AG04450 (cell line): ENCODE measurements at regions not wholly inside any gene's neighbourhood (a gene's known extent, or its start where the extent isn't known, plus 50 kb on each side); places are given as distances from the start of the nearest gene placed in this dataset.

Experiments used
- CTCF ChIA-PET: fragments of 300-600, 350-600 bp; formaldehyde crosslinking; extraction: SDS; loops from one replicate; lab custom pipeline; 2022; ENCODE audit warnings: antibody characterized with exemption, inconsistent platforms; lab: Charles Lee
- POLR2A ChIA-PET: fragments of 350-600 bp; formaldehyde crosslinking; extraction: SDS; loops from one replicate; lab custom pipeline; 2021; ENCODE audit warnings: antibody characterized with exemption, inconsistent platforms; lab: Yijun Ruan, JAX
- DNase-seq: peaks from one replicate; pipeline ENCODE4 v3.0.0-alpha.2; 2011; ENCODE audit warnings: low read depth, low spot score
- H3K27ac ChIP-seq: one replicate; pipeline ENCODE4 v1.5.1; 2012; ENCODE audit warnings: low read depth, low read length, control low read depth
- H3K27me3 ChIP-seq: one replicate; pipeline ENCODE4 v1.6.0; 2012; ENCODE audit warnings: low read length; ENCODE audit not compliant: control insufficient read depth, insufficient read depth
- H3K4me3 ChIP-seq: 2 replicates; pipeline ENCODE4 v1.5.1; 2011; ENCODE audit warnings: mild to moderate bottlenecking, low read depth, low read length, control low read depth
- H3K9me3 ChIP-seq: 2 replicates; pipeline ENCODE4 v1.5.1; 2012; ENCODE audit warnings: low read length; ENCODE audit not compliant: control insufficient read depth, insufficient read depth
- TF ChIP-seq, protein P1 (sequence below): IDR thresholded peaks from 2 replicates; pipeline ENCODE4 v1.5.1; 2011; ENCODE audit warnings: low read depth, low read length, control low read depth, inconsistent platforms

DNA sequence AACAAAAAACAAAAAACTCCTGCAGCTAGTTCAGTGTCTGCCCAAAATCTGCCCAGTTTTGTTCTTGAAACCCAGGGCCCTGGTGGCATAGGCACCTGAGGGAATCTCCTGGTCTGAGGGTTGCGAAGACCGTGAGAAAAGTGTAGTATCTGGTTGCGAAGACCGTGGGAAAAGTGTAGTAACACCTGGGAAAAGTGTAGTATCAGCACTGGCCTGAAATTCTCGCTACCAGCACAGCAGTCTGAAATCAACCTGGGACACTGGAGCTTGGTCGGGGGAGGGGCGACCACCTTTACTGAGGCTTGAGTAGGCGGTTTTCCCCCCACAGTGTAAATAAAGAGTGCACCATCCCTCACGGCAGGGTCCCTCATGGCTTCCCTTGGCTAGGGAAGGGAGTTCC is 82.5 kb upstream of the SP4 start:
- Histone ChIP-seq H3K27me3 (no peaks in the 10 kb centered on the region), H3K9me3 (no peaks in the 10 kb centered on the region), H3K4me3 (no peak overlapping the region), H3K27ac (no peak overlapping the region)
- DNase-seq = no peak
- ChIA-PET POLR2A (no interaction called here), CTCF (interaction anchor here (0.6 kb wide), 1 partner anchor 39 kb away, joined by 3 read pairs; no protein-coding TSS in a partner anchor)
- TF ChIP-seq, protein P1, sequence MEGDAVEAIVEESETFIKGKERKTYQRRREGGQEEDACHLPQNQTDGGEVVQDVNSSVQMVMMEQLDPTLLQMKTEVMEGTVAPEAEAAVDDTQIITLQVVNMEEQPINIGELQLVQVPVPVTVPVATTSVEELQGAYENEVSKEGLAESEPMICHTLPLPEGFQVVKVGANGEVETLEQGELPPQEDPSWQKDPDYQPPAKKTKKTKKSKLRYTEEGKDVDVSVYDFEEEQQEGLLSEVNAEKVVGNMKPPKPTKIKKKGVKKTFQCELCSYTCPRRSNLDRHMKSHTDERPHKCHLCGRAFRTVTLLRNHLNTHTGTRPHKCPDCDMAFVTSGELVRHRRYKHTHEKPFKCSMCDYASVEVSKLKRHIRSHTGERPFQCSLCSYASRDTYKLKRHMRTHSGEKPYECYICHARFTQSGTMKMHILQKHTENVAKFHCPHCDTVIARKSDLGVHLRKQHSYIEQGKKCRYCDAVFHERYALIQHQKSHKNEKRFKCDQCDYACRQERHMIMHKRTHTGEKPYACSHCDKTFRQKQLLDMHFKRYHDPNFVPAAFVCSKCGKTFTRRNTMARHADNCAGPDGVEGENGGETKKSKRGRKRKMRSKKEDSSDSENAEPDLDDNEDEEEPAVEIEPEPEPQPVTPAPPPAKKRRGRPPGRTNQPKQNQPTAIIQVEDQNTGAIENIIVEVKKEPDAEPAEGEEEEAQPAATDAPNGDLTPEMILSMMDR = no peak

DNA sequence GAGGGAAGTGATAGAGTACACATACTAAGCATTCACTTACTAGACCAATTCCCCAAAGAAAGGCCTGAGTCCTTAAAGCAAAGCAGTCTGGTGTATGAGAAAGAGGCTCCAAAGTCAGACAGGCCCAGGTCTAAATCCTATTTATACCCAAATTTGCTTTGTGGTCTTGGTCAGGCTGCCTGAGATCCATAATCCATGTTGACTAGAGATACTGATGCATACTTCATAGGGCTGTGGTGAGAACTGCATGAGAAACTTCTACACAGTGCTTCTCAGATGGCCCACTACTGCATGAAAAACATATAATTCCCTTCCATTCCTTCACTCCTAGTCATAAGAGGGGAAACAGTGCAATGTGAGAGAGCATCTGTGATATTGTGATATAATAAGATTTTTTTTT is 81.6 kb upstream of the SP4 start:
- ChIA-PET POLR2A (no interaction called here), CTCF (no interaction called here)
- no peak overlapping the region for H3K27ac ChIP-seq
- no peak overlapping the region for H3K4me3 ChIP-seq
- H3K9me3 ChIP-seq = no peaks in the 10 kb centered on the region
- DNase-seq = no peak
- no peaks in the 10 kb centered on the region for H3K27me3 ChIP-seq
- TF ChIP-seq, protein P1 = no peak

DNA sequence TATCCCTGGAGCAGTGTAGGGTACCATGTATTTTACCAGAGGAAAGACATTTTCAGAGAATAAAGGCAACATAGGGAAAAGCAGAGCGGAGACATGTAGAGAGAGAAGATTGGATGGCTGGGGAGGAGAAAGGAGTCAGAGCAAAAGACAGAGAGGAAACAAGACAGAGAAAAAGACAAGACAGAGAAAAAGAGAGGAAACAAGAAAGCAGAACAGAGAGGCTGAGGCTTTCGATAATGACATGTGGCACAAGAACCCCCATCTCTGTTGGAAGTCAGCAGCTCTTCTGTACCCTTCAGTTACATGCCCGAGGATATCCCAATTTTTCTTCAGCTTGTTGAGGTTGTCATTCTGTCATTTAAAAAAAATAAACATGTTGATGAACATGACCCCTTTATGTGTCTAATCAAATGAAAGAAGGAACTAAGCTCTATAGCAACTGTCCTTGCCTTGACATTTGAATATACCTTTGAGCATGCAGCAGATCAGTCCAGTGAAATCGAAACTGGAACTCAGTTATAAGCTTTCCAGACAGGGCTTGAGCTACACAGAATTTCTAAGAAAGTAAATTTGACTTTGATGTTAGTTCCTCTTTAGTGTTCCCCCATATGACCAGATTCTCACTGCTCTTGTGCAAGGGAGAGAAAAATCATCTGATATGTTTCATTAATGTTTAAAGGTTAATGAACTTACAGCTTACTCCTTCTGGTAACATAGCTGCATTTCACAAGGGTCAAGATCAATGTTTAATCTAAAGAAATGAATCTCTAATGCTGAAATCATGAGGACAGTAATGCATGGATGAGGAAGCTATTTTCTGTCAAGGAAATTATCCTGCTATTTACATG is 75.1 kb upstream of the SP4 start:
- Histone ChIP-seq H3K27ac (no peak overlapping the region), H3K9me3 (no peaks in the 10 kb centered on the region), H3K27me3 (no peaks in the 10 kb centered on the region), H3K4me3 (no peak overlapping the region)
- CTCF ChIA-PET = no interaction called here
- POLR2A ChIA-PET = no interaction called here
- DNase-seq = no peak
- TF ChIP-seq, protein P1 = no peak

DNA sequence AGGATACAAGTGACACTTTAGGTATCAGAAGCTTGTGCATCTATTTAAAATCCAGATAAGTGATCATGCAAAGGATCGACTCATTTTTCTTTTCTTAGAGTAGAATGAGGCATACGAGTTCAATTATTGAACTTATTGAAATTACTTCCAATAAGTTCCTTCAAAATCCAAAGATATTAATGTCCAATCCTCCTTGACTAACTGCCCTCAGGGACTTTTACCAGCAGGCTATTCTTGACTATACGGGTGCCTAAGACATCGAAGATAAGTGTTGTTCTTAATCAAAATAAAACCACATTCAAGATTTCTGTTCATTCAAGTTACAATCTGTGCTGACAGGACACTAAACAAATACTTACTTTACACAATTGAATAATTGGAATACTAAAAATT is 74.5 kb upstream of the SP4 start:
- no peak for DNase-seq
- Histone ChIP-seq H3K27me3 (no peaks in the 10 kb centered on the region), H3K27ac (no peak overlapping the region), H3K9me3 (no peaks in the 10 kb centered on the region), H3K4me3 (no peak overlapping the region)
- CTCF ChIA-PET = no interaction called here
- TF ChIP-seq, protein P1 = no peak
- POLR2A ChIA-PET = no interaction called here

DNA sequence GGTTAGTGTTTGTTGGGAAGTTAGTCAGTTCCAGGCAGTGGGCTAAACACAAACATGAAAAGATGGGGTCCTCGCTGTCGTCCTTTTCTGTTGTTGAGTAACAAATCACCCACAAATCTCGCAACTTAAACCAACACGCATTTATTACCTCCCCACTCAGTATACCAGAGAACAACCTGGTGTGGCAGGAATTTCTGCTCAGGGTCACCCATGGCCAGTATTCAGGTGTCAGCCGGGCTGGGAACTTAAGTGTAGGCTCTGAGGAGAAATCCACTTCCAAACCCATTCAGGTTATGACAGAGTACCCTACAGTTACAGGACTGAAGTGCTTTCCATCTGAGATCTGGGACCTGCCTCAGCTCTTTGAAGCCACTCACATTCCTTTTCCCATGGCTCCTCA is 73.6 kb upstream of the SP4 start:
- ChIA-PET POLR2A (no interaction called here), CTCF (no interaction called here)
- Histone ChIP-seq H3K9me3 (no peaks in the 10 kb centered on the region), H3K4me3 (no peak overlapping the region), H3K27ac (no peak overlapping the region), H3K27me3 (no peaks in the 10 kb centered on the region)
- TF ChIP-seq, protein P1 = no peak
- no peak for DNase-seq
